ENCODE measurements at regions not wholly inside any gene's neighbourhood (a gene's known extent, or its start where the extent isn't known, plus 50 kb on each side); places are given as distances from the start of the nearest gene placed in this dataset.

DNA sequence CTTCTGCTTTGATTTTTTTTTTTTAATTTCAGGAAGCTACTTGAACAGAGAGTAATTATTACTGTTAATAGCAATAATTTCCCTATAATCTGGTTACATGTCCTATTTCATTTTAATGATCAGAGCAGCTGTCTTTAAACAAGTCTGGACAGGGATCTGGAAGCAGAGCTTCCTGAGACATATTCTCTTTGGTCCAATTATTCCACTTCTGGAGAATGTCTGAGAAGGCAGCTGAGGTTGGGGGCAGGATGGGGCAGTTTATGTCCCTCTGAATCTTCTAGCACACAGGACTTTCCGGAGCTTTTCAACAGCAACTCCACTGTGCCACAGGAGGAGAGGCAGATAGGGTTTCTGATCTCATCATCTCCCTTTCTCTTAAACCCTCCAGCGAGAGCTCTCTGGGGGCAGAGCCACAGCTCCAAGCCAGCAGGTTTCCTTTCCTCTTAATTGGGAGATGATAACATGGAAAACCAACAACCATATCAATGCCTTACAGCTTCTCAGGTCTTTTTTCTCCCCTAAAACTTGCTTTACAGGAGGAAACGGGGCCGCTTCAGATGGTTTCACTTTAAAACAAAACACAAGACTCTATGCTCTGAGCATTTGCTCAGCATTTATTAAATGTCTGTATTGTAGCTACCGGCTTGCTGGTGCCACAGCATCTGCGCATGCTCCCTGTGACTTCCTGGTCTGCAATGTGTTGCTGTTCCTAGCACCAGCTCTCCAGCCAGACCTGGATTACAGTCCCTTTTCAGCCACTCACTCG lies 425.7 kb upstream of the USP24 start:
- no peak for TF ChIP-seq EZH2phosphoT487 (IDR thresholded peaks at IDR 0.05; ENCODE audit: low read depth)
- TF ChIP-seq, protein P1, sequence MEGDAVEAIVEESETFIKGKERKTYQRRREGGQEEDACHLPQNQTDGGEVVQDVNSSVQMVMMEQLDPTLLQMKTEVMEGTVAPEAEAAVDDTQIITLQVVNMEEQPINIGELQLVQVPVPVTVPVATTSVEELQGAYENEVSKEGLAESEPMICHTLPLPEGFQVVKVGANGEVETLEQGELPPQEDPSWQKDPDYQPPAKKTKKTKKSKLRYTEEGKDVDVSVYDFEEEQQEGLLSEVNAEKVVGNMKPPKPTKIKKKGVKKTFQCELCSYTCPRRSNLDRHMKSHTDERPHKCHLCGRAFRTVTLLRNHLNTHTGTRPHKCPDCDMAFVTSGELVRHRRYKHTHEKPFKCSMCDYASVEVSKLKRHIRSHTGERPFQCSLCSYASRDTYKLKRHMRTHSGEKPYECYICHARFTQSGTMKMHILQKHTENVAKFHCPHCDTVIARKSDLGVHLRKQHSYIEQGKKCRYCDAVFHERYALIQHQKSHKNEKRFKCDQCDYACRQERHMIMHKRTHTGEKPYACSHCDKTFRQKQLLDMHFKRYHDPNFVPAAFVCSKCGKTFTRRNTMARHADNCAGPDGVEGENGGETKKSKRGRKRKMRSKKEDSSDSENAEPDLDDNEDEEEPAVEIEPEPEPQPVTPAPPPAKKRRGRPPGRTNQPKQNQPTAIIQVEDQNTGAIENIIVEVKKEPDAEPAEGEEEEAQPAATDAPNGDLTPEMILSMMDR (IDR thresholded peaks at IDR 0.05; ENCODE audit: low read depth, low read length), result no peak
- no peaks in the 10 kb centered on the region for H3K27me3 ChIP-seq (ENCODE audit: low read depth, low read length)
- peak overlapping the region; percentile 73 for H3K4me2 ChIP-seq (ENCODE audit: low read length)
- H3K79me2 ChIP-seq (ENCODE audit: low read length), result no peaks in the 10 kb centered on the region
- H3K4me3 ChIP-seq (ENCODE audit: low read length), result peak overlapping the region; percentile 61
- no peaks in the 10 kb centered on the region for H4K20me1 ChIP-seq (ENCODE audit: insufficient read depth, low read length)
- peak overlapping the region; percentile 99 for H2AFZ ChIP-seq (ENCODE audit: low read depth, low read length)
- peak overlapping the region; percentile 27; the same call in 1 of the 2 replicates for H3K9ac ChIP-seq (ENCODE audit: low read length)
- no peaks in the 10 kb centered on the region for H3K36me3 ChIP-seq (replicated peaks; ENCODE audit: low read depth, low read length)
- no peaks in the 10 kb centered on the region for H3K9me3 ChIP-seq (ENCODE audit: insufficient read depth, low read length)
- H3K27ac ChIP-seq (ENCODE audit: low read length), result no peak overlapping the region
- H3K4me1 ChIP-seq (ENCODE audit: low read length), result peaks cover 10% of the 10 kb centered on the region

DNA sequence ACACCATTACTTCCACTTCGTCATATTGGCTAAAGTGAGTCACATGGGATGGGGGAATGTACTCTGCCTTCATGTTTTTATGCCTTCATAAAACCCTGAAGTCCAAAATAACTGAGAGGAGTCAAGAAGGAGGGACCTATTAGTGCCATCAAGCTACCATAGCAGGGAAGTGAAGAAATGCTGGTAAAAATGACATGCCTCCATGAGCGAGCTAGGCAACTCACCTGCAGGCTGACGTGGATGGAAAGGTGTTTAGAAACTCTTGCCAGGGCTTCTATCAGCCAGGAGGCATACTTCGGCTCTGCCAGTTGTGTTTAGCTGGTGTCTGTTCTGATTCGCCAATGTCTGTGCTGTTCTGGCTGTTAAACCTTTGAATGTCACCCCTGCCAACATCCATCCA lies 424.4 kb upstream of the USP24 start:
- Histone ChIP-seq H3K9ac (ENCODE audit: low read length) (no peak overlapping the region), H4K20me1 (ENCODE audit: insufficient read depth, low read length) (no peaks in the 10 kb centered on the region), H3K27me3 (ENCODE audit: low read depth, low read length) (no peaks in the 10 kb centered on the region), H3K9me3 (ENCODE audit: insufficient read depth, low read length) (no peaks in the 10 kb centered on the region), H3K4me2 (ENCODE audit: low read length) (no peak overlapping the region), H3K79me2 (ENCODE audit: low read length) (no peaks in the 10 kb centered on the region), H3K4me1 (ENCODE audit: low read length) (peaks cover 10% of the 10 kb centered on the region), H3K36me3 (replicated peaks; ENCODE audit: low read depth, low read length) (no peaks in the 10 kb centered on the region), H3K4me3 (ENCODE audit: low read length) (no peak overlapping the region), H2AFZ (ENCODE audit: low read depth, low read length) (no peak overlapping the region), H3K27ac (ENCODE audit: low read length) (no peak overlapping the region)
- TF ChIP-seq, protein P1 (IDR thresholded peaks at IDR 0.05; ENCODE audit: low read depth, low read length), result no peak
- TF ChIP-seq EZH2phosphoT487 (IDR thresholded peaks at IDR 0.05; ENCODE audit: low read depth), result no peak

DNA sequence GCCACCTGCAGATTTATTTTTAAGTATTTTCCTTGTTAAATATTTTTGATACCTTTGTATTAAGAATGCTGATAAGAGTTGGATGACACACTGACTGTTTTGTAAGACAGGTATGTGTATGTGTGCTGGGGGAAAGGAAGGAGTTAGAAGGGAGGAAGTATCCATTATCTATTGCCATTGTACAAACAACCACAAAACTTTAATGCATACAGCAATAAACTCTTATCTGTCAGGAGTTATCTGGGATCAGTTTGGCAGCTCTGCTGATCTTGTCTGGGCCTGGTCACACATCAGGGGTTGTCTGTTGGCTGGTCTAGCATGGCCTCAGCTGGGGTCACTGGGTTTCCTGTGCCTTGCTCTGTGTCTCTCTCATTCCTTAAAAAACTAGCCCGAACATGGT lies 423.9 kb upstream of the USP24 start:
- Histone ChIP-seq H3K4me2 (ENCODE audit: low read length) (no peak overlapping the region), H3K27me3 (ENCODE audit: low read depth, low read length) (no peaks in the 10 kb centered on the region), H3K27ac (ENCODE audit: low read length) (no peak overlapping the region), H2AFZ (ENCODE audit: low read depth, low read length) (no peak overlapping the region), H3K79me2 (ENCODE audit: low read length) (no peaks in the 10 kb centered on the region), H4K20me1 (ENCODE audit: insufficient read depth, low read length) (no peaks in the 10 kb centered on the region), H3K9ac (ENCODE audit: low read length) (no peak overlapping the region), H3K36me3 (replicated peaks; ENCODE audit: low read depth, low read length) (no peaks in the 10 kb centered on the region), H3K4me1 (ENCODE audit: low read length) (peaks cover 10% of the 10 kb centered on the region), H3K4me3 (ENCODE audit: low read length) (no peak overlapping the region), H3K9me3 (ENCODE audit: insufficient read depth, low read length) (no peaks in the 10 kb centered on the region)
- no peak for TF ChIP-seq EZH2phosphoT487 (IDR thresholded peaks at IDR 0.05; ENCODE audit: low read depth)
- TF ChIP-seq, protein P1 (IDR thresholded peaks at IDR 0.05; ENCODE audit: low read depth, low read length), result no peak

DNA sequence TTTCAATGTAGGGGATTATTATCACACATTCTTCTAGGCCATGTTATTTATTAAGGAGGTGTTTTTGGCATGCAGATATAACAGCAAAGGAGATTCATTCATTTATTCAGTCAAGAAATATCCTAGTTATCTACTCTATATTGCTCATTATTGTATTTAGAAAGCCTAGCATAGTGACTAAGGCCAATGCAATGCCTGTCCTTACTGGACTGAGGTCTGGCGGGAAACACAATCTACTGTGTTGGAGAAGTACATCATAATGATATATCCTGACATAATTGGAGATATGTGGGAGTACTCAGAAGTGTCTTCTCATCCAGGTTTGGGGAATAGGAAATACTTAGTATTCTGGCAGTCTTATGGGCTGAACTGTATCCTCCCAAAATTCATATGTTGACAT lies 421.5 kb upstream of the USP24 start:
- H3K9me3 ChIP-seq (ENCODE audit: insufficient read depth, low read length), result no peaks in the 10 kb centered on the region
- peaks cover 10% of the 10 kb centered on the region for H3K4me1 ChIP-seq (ENCODE audit: low read length)
- H3K4me3 ChIP-seq (ENCODE audit: low read length), result no peak overlapping the region
- H3K79me2 ChIP-seq (ENCODE audit: low read length), result no peaks in the 10 kb centered on the region
- no peaks in the 10 kb centered on the region for H4K20me1 ChIP-seq (ENCODE audit: insufficient read depth, low read length)
- no peak overlapping the region for H2AFZ ChIP-seq (ENCODE audit: low read depth, low read length)
- no peaks in the 10 kb centered on the region for H3K36me3 ChIP-seq (replicated peaks; ENCODE audit: low read depth, low read length)
- H3K9ac ChIP-seq (ENCODE audit: low read length), result no peak overlapping the region
- no peak for TF ChIP-seq EZH2phosphoT487 (IDR thresholded peaks at IDR 0.05; ENCODE audit: low read depth)
- TF ChIP-seq, protein P1 (IDR thresholded peaks at IDR 0.05; ENCODE audit: low read depth, low read length), result no peak
- H3K4me2 ChIP-seq (ENCODE audit: low read length), result no peak overlapping the region
- no peaks in the 10 kb centered on the region for H3K27me3 ChIP-seq (ENCODE audit: low read depth, low read length)
- H3K27ac ChIP-seq (ENCODE audit: low read length), result no peak overlapping the region

Data from OCI-LY3 (cell line).